SK-N-DZ (cell line): ENCODE measurements at regions not wholly inside any gene's neighbourhood (a gene's known extent, or its start where the extent isn't known, plus 50 kb on each side); places are given as distances from the start of the nearest gene placed in this dataset.
"Not testable (repeated sequence)": the region's sequence is repeated elsewhere in the genome, so short reads cannot be mapped to it uniquely, and the experiment has no call there.

Experiments
- DNase-seq: peaks from one replicate; pipeline ENCODE4 v3.0.0-alpha.2; 2015; ENCODE audit warnings: low spot score

GRCh38 chr13:80524447-80525215 lies 183.7 kb upstream of the SPRY2 start:
- no peak for DNase-seq

GRCh38 chr13:80523134-80523533 lies 182.2 kb upstream of the SPRY2 start:
- no peak for DNase-seq

GRCh38 chr13:80522463-80522862 lies 181.5 kb upstream of the SPRY2 start:
- DNase-seq = not testable (repeated sequence)

- DNase-seq = no peak
Measured at GRCh38 chr13:80516818-80517348, 176.0 kb upstream of the SPRY2 start.

GRCh38 chr13:80515296-80515695 lies 174.4 kb upstream of the SPRY2 start:
- DNase-seq = no peak

GRCh38 chr13:80513196-80513595 lies 172.3 kb upstream of the SPRY2 start:
- DNase-seq = no peak

GRCh38 chr13:80510686-80511085 lies 169.8 kb upstream of the SPRY2 start:
- no peak for DNase-seq

- DNase-seq = no peak
Measured at GRCh38 chr13:80509264-80509663, 168.3 kb upstream of the SPRY2 start.

GRCh38 chr13:80508031-80508430 lies 167.1 kb upstream of the SPRY2 start:
- DNase-seq = no peak

- DNase-seq = no peak
Measured at GRCh38 chr13:80504453-80504852, 163.5 kb upstream of the SPRY2 start.

GRCh38 chr13:80502359-80502758 lies 161.4 kb upstream of the SPRY2 start:
- DNase-seq = no peak

- DNase-seq = no peak
Measured at GRCh38 chr13:80501556-80501955, 160.6 kb upstream of the SPRY2 start.

- DNase-seq = no peak
Measured at GRCh38 chr13:80499536-80500290, 158.8 kb upstream of the SPRY2 start.

GRCh38 chr13:80498433-80498832 lies 157.5 kb upstream of the SPRY2 start:
- no peak for DNase-seq

- DNase-seq = peak; percentile 71
Measured at GRCh38 chr13:80497978-80498377, 157.1 kb upstream of the SPRY2 start.

- DNase-seq = peak; percentile 81
Measured at GRCh38 chr13:80497439-80497838, 156.5 kb upstream of the SPRY2 start.

- DNase-seq = peak; percentile 66
Measured at GRCh38 chr13:80496721-80497397, 155.9 kb upstream of the SPRY2 start.

GRCh38 chr13:80490491-80490943 lies 149.6 kb upstream of the SPRY2 start:
- DNase-seq = not testable (repeated sequence)

- DNase-seq = no peak
Measured at GRCh38 chr13:80486402-80486801, 145.5 kb upstream of the SPRY2 start.

- DNase-seq = no peak
Measured at GRCh38 chr13:80483157-80483556, 142.2 kb upstream of the SPRY2 start.

- DNase-seq = no peak
Measured at GRCh38 chr13:80481588-80481987, 140.7 kb upstream of the SPRY2 start.
